Panc1 (cell line): ENCODE measurements at regions not wholly inside any gene's neighbourhood (a gene's known extent, or its start where the extent isn't known, plus 50 kb on each side); places are given as distances from the start of the nearest gene placed in this dataset.

Experiments
- ATAC-seq: fragments of 200-7000 bp; cut with Tn5 transposase; 2 replicates; pipeline ENCODE4 v1.9.1; 2020; ENCODE audit warnings: mild to moderate bottlenecking, moderate library complexity
- BruUV-seq: library from RNA; stranded (reverse); fragments of 400-500 nt; replicated peaks from 2 replicates; lab custom pipeline; 2021; lab: Mats Ljungman, UMichigan
- CTCF ChIA-PET: fragments of 300-600 bp; sonication (Branson Sonifier 250); formaldehyde crosslinking; loops from one replicate; lab custom pipeline; 2022; ENCODE audit warnings: antibody characterized with exemption; lab: Charles Lee
- POLR2A ChIA-PET: fragments of 300-600 bp; sonication (Branson Sonifier 250); formaldehyde crosslinking; loops from one replicate; lab custom pipeline; 2022; ENCODE audit warnings: antibody characterized with exemption; lab: Charles Lee
- DNase-seq: peaks from one replicate; pipeline ENCODE4 v3.0.0-alpha.2; 2010; ENCODE audit warnings: low read depth, low spot score
- H3K27ac ChIP-seq: 2 replicates; pipeline ENCODE4 v1.5.1; 2011; ENCODE audit warnings: mild to moderate bottlenecking, low read length, inconsistent platforms
- H3K27me3 ChIP-seq: fragments of 200-500 bp; sonication (Bioruptor generic); 2 replicates; pipeline ENCODE4 v1.6.0; 2014; ENCODE audit warnings: low read length, inconsistent platforms; ENCODE audit not compliant: control insufficient read depth, insufficient read depth
- H3K36me3 ChIP-seq: fragments of 200-500 bp; sonication (Bioruptor generic); 2 replicates; pipeline ENCODE4 v1.5.1; 2014; ENCODE audit warnings: inconsistent platforms, mild to moderate bottlenecking, low read length, moderate library complexity; ENCODE audit not compliant: control insufficient read depth, insufficient read depth
- H3K4me1 ChIP-seq: 2 replicates; pipeline ENCODE4 v1.5.1; 2011; ENCODE audit warnings: inconsistent platforms, mild to moderate bottlenecking, low read length, moderate library complexity; ENCODE audit not compliant: control insufficient read depth, insufficient read depth
- H3K4me3 ChIP-seq, 2 experiments: 2 replicates each; pipeline ENCODE4 v1.5.1; 2011 to 2012; ENCODE audit warnings: low read depth in 2 of 2, low read length in 2 of 2, mild to moderate bottlenecking in 2 of 2, inconsistent platforms in 1 of 2, moderate library complexity in 1 of 2
- H3K9me3 ChIP-seq: fragments of 200-500 bp; sonication (Bioruptor generic); 2 replicates; pipeline ENCODE4 v1.5.1; 2014; ENCODE audit warnings: low read depth, mild to moderate bottlenecking, inconsistent platforms, low read length, moderate library complexity; ENCODE audit not compliant: control insufficient read depth, insufficient read depth
- CTCF ChIP-seq: fragments of 450-650 bp; IDR thresholded peaks from 2 replicates; pipeline ENCODE4 v1.5.1; 2017; ENCODE audit warnings: mild to moderate bottlenecking
- POLR2AphosphoS5 ChIP-seq: IDR thresholded peaks from 2 replicates; pipeline ENCODE4 v1.6.1; 2012; ENCODE audit warnings: mild to moderate bottlenecking, low read depth, low read length, moderate library complexity
- REST ChIP-seq, 2 experiments: IDR thresholded peaks; 2 replicates each; pipeline ENCODE4 v1.6.1; 2011 to 2012; ENCODE audit warnings: low read depth in 2 of 2, control low read depth in 1 of 2, low read length in 1 of 2, mild to moderate bottlenecking in 1 of 2, moderate library complexity in 1 of 2; ENCODE audit not compliant: insufficient read depth in 1 of 2
- SIN3A ChIP-seq: IDR thresholded peaks from 2 replicates; pipeline ENCODE4 v1.6.1; 2012; ENCODE audit warnings: low read depth, mild to moderate bottlenecking, low read length, moderate library complexity, borderline replicate concordance; ENCODE audit not compliant: insufficient read depth
- TCF7L2 ChIP-seq: IDR thresholded peaks from 2 replicates; pipeline ENCODE4 v1.6.1; 2011; ENCODE audit warnings: mild to moderate bottlenecking, low read depth, low read length, inconsistent platforms
- in situ Hi-C: cut with HindIII; loops from 2 replicates; pipeline ENCODE4 v1.10.0; 2016; ENCODE audit warnings: low sequenced_read_pairs, low pct_unique_long_range_greater_than_20kb
- intact Hi-C: fragments of 100-400 bp; cut with micrococcal nuclease; formaldehyde crosslinking; loops from one replicate; pipeline ENCODE4 v1.10.0; 2022; ENCODE audit not compliant: unreplicated experiment

DNA sequence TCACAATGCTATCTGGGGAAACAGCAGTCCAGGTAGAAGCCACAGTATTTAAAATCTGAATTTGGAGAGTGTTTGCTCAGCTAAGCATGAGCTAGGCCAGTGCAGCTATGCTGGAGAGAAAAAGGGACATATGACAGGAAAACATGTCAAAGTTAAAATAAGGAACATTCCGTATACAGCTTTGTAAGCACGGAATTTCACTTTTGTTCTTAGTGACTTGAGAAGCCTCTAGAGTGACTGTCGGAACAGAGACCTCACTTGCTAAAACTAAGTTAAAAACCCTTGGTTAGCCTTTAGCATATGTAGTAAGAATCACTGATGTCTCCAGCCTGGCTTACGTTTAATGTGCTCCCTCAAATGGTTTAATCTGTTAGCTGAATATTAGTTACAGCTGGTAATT is 661.7 kb downstream of the KCNT2 start:
- Histone ChIP-seq H3K4me3 (no peak overlapping the region), H3K9me3 (no peaks in the 10 kb centered on the region), H3K27ac (no peak overlapping the region), H3K27me3 (no peaks in the 10 kb centered on the region), H3K36me3 (no peaks in the 10 kb centered on the region), H3K4me1 (no peaks in the 10 kb centered on the region)
- BruUV-seq = no TSS peak
- ATAC-seq (no peak), DNase-seq (no peak)
- POLR2A ChIA-PET = no interaction called here
- intact Hi-C loops = no loop called here
- TF ChIP-seq CTCF (no peak), SIN3A (no peak), REST (IDR thresholded peaks at IDR 0.05; ENCODE audit: insufficient read depth in 1 of 2, low read depth in 2 of 2, low read length in 1 of 2) (no peak), POLR2AphosphoS5 (no peak), TCF7L2 (no peak)
- in situ Hi-C loops = no loop called here
- CTCF ChIA-PET = no interaction called here

DNA sequence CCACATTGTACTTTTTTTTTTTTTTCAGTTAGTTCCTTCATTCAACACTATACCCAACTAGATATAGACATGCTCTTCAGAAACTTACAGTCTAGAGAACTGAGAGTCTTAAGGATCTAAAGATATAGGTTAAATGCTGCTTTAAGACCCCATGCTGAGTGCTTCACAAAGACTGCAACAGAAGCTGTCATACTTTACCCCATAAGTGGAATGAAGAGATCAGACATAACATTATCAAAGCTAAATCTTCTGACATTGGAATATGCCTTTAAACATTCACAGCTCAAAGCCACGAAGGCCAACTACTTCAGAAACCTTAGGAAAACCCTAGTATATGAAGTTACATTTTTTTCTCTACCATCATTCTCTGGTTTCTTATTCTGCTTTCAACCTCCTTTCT is 666.4 kb downstream of the KCNT2 start:
- DNase-seq (no peak), ATAC-seq (no peak)
- no peaks in the 10 kb centered on the region for H3K27me3 ChIP-seq
- in situ Hi-C loops (no loop called here), intact Hi-C loops (no loop called here)
- BruUV-seq = no TSS peak
- no peaks in the 10 kb centered on the region for H3K36me3 ChIP-seq
- H3K9me3 ChIP-seq = no peaks in the 10 kb centered on the region
- H3K4me3 ChIP-seq = no peak overlapping the region
- H3K27ac ChIP-seq = no peak overlapping the region
- no peaks in the 10 kb centered on the region for H3K4me1 ChIP-seq
- ChIA-PET POLR2A (interaction anchor here (0.7 kb wide), 1 partner anchor 471 kb away, joined by 5 read pairs; no protein-coding TSS in a partner anchor), CTCF (no interaction called here)
- TF ChIP-seq SIN3A (no peak), POLR2AphosphoS5 (no peak), CTCF (no peak), REST (IDR thresholded peaks at IDR 0.05; ENCODE audit: insufficient read depth in 1 of 2, low read depth in 2 of 2, low read length in 1 of 2) (no peak), TCF7L2 (no peak)
